GM12878 (cell line): ENCODE measurements at regions not wholly inside any gene's neighbourhood (a gene's known extent, or its start where the extent isn't known, plus 50 kb on each side); places are given as distances from the start of the nearest gene placed in this dataset.

Experiments
- ATAC-seq: fragments of 200-7000 bp; cut with Tn5 transposase; 3 replicates; pipeline ENCODE4 v1.9.1; 2020; ENCODE audit warnings: mild to moderate bottlenecking, moderate library complexity
- BruUV-seq: library from RNA; stranded (reverse); fragments of 400-500 nt; replicated peaks from 2 replicates; lab custom pipeline; 2021; lab: Mats Ljungman, UMichigan
- CTCF ChIA-PET: fragments of 300-600 bp; sonication (Branson Sonifier 250); formaldehyde crosslinking; extraction: SDS; loops from one replicate; lab custom pipeline; 2021; ENCODE audit warnings: inconsistent platforms; lab: Yijun Ruan, JAX
- POLR2A ChIA-PET: fragments of 350-600 bp; formaldehyde crosslinking; extraction: SDS; loops from one replicate; lab custom pipeline; 2021; ENCODE audit warnings: inconsistent platforms; lab: Charles Lee
- RAD21 ChIA-PET: fragments of 300-600 bp; sonication (Branson Sonifier 250); formaldehyde crosslinking; loops from one replicate; lab custom pipeline; 2023; ENCODE audit warnings: antibody characterized with exemption; ENCODE audit not compliant: unreplicated experiment; lab: Charles Lee
- SMC1A ChIA-PET: fragments of 300-600 bp; sonication (Branson Sonifier 250); formaldehyde crosslinking; loops from one replicate; lab custom pipeline; 2023; ENCODE audit not compliant: unreplicated experiment, uncharacterized antibody; lab: Charles Lee
- DNase-seq: peaks from one replicate; pipeline ENCODE4 v3.0.0-alpha.2; 2011; ENCODE audit warnings: low read depth, low spot score
- FAIRE-seq: peaks from 3 replicates; lab custom pipeline; 2011; peaks lifted over from hg19 to GRCh38; lab: Jason Lieb, UNC
- H2AFZ ChIP-seq: 2 replicates; pipeline ENCODE4 v1.6.0; 2011; ENCODE audit warnings: low read depth, low read length, control low read depth; ENCODE audit not compliant: control insufficient read depth
- H3K27ac ChIP-seq: 2 replicates; pipeline ENCODE4 v1.5.1; 2011; ENCODE audit warnings: control low read depth; ENCODE audit not compliant: control insufficient read depth, insufficient read depth
- H3K27me3 ChIP-seq, 2 experiments: replicated peaks in 1 of 2; 2 replicates each; pipeline versions ENCODE4 v1.6.0 to v1.6.1; 2011; ENCODE audit warnings: low read length in 1 of 2; ENCODE audit not compliant: control insufficient read depth in 2 of 2, insufficient read depth in 2 of 2
- H3K36me3 ChIP-seq, 2 experiments: 2 replicates each; pipeline ENCODE4 v1.5.1; 2011; ENCODE audit warnings: low read length in 1 of 2; ENCODE audit not compliant: control insufficient read depth in 2 of 2, insufficient read depth in 2 of 2
- H3K4me1 ChIP-seq: 2 replicates; pipeline ENCODE4 v1.6.1; 2011; ENCODE audit warnings: mild to moderate bottlenecking, low read length, moderate library complexity, mixed read lengths; ENCODE audit not compliant: control insufficient read depth, insufficient read depth
- H3K4me2 ChIP-seq: 2 replicates; pipeline ENCODE4 v1.6.0; 2011; ENCODE audit warnings: control low read depth; ENCODE audit not compliant: control insufficient read depth, insufficient read depth
- H3K4me3 ChIP-seq: fragments of 200-600 bp; sonication (generic); 2 replicates; pipeline ENCODE4 v1.5.1; 2016
- H3K79me2 ChIP-seq: 2 replicates; pipeline ENCODE4 v1.6.0; 2011; ENCODE audit warnings: low read length; ENCODE audit not compliant: control insufficient read depth, insufficient read depth
- H3K9ac ChIP-seq: 2 replicates; pipeline ENCODE4 v1.8.0; 2011; ENCODE audit warnings: low read length, control low read depth, mixed read lengths; ENCODE audit not compliant: control insufficient read depth, insufficient read depth
- H3K9me3 ChIP-seq: replicated peaks from 3 replicates; pipeline ENCODE4 v1.5.1; 2011; ENCODE audit warnings: mild to moderate bottlenecking, low read length; ENCODE audit not compliant: control insufficient read depth, insufficient read depth
- H4K20me1 ChIP-seq: 2 replicates; pipeline ENCODE4 v1.6.0; 2011; ENCODE audit not compliant: control insufficient read depth, insufficient read depth
- ELK1 ChIP-seq: IDR thresholded peaks from 2 replicates; pipeline ENCODE4 v1.6.1; 2012; ENCODE audit warnings: low read depth, low read length, improper control_type of control experiment
- EZH2 ChIP-seq: IDR thresholded peaks from 2 replicates; pipeline ENCODE4 v1.6.1; 2012; ENCODE audit warnings: low read depth, mild to moderate bottlenecking, control low read depth, inconsistent platforms, low read length, borderline replicate concordance; ENCODE audit not compliant: control insufficient read depth
- FOXK2 ChIP-seq: fragments of 450-650 bp; IDR thresholded peaks from 2 replicates; pipeline ENCODE4 v1.6.1; 2017; ENCODE audit warnings: mild to moderate bottlenecking, moderate library complexity
- KAT2A ChIP-seq: conservative IDR thresholded peaks from 2 replicates; pipeline ENCODE4 v1.6.1; 2011; ENCODE audit warnings: low read depth, low read length; ENCODE audit not compliant: control insufficient read depth
- LARP7 ChIP-seq: fragments of 450-650 bp; IDR thresholded peaks from 2 replicates; pipeline ENCODE4 v1.6.1; 2017; ENCODE audit warnings: mild to moderate bottlenecking
- PAX8 ChIP-seq: fragments of 450-650 bp; IDR thresholded peaks from 2 replicates; pipeline ENCODE4 v1.6.1; 2017; ENCODE audit warnings: mild to moderate bottlenecking, moderate library complexity
- WGBS: methylation state at CpG from one replicate; pipeline ENCODE4 v1.1.6; 2016; ENCODE audit warnings: low lambda C conversion rate; ENCODE audit not compliant: insufficient replicate concordance, insufficient coverage; ENCODE audit errors: missing lambda C conversion rate; 5-methylcytosine and 5-hydroxymethylcytosine counted together
- in situ Hi-C: fragments of 300-500 bp; cut with MboI; formaldehyde crosslinking; loops from 9 replicates; pipeline ENCODE4 v1.14.3; 2018; ENCODE audit warnings: mixed read lengths
- intact Hi-C: fragments of 100-400 bp; cut with micrococcal nuclease; formaldehyde crosslinking; loops from one replicate; pipeline ENCODE4 v1.14.2; 2022; ENCODE audit not compliant: unreplicated experiment

GRCh38 chr2:7866825-7867224 lies 815.0 kb upstream of the ID2 start:
- Histone ChIP-seq H3K27ac (no peak overlapping the region), H3K27me3 (no peaks in the 10 kb centered on the region), H3K4me3 (no peak overlapping the region), H4K20me1 (no peaks in the 10 kb centered on the region), H3K4me1 (no peaks in the 10 kb centered on the region), H3K79me2 (no peaks in the 10 kb centered on the region), H2AFZ (no peak overlapping the region), H3K36me3 (no peaks in the 10 kb centered on the region), H3K9ac (no peak overlapping the region), H3K4me2 (no peak overlapping the region), H3K9me3 (no peaks in the 10 kb centered on the region)
- FAIRE-seq = peak; percentile 7
- RAD21 ChIA-PET = no interaction called here
- WGBS = 0% methylated on average over 2 of the region's 2 CpGs
- in situ Hi-C loops = no loop called here
- ATAC-seq = peak; percentile 40
- TF ChIP-seq EZH2 (no peak), KAT2A (no peak), PAX8 (no peak), FOXK2 (no peak)
- CTCF ChIA-PET = no interaction called here
- POLR2A ChIA-PET = no interaction called here
- intact Hi-C loops = no loop called here
- no peak for DNase-seq
- no TSS peak for BruUV-seq
- SMC1A ChIA-PET = interaction anchor here (1.4 kb wide), 1 partner anchor 41 kb away, joined by 4 read pairs; no protein-coding TSS in a partner anchor

GRCh38 chr2:7867867-7868266 lies 814.0 kb upstream of the ID2 start:
- ATAC-seq (peak; percentile 77), FAIRE-seq (no peak), DNase-seq (no peak)
- WGBS = 18% methylated on average over 2 of the region's 2 CpGs
- Histone ChIP-seq H3K4me3 (no peak overlapping the region), H3K4me2 (no peak overlapping the region), H3K36me3 (no peaks in the 10 kb centered on the region), H2AFZ (no peak overlapping the region), H3K4me1 (no peaks in the 10 kb centered on the region), H4K20me1 (no peaks in the 10 kb centered on the region), H3K9ac (no peak overlapping the region), H3K27ac (no peak overlapping the region), H3K27me3 (no peaks in the 10 kb centered on the region), H3K9me3 (no peaks in the 10 kb centered on the region), H3K79me2 (no peaks in the 10 kb centered on the region)
- no peak for TF ChIP-seq ELK1
- 0 out of 2 replicates have a peak, but pooled peaks have one; percentile 35 for TF ChIP-seq LARP7
- ChIA-PET SMC1A (interaction anchor here (0.7 to 1.4 kb wide), 5 partner anchors 12 to 269 kb away, joined by 3 to 4 read pairs (median 3); no protein-coding TSS in a partner anchor), RAD21 (interaction anchor here (1.1 kb wide), 1 partner anchor 16 kb away, joined by 3 read pairs; no protein-coding TSS in a partner anchor), POLR2A (interaction anchor here (0.6 to 1.1 kb wide), 4 partner anchors 10 to 194 kb away, joined by 3 to 4 read pairs (median 4); no protein-coding TSS in a partner anchor), CTCF (interaction anchor here (1.5 kb wide), 2 partner anchors 24 to 56 kb away, joined by 3 read pairs; no protein-coding TSS in a partner anchor)
- no TSS peak for BruUV-seq
- in situ Hi-C loops (no loop called here), intact Hi-C loops (no loop called here)
